Mesendoderm (in vitro differentiated cells): ENCODE measurements at regions not wholly inside any gene's neighbourhood (a gene's known extent, or its start where the extent isn't known, plus 50 kb on each side); places are given as distances from the start of the nearest gene placed in this dataset.

Experiments used
- DNase-seq: peaks from one replicate; pipeline ENCODE4 v3.0.0; 2013
- H2AK5ac ChIP-seq: 2 replicates; pipeline ENCODE4 v1.6.1; 2013; ENCODE audit warnings: low read length, inconsistent platforms
- H2BK120ac ChIP-seq: 2 replicates; pipeline ENCODE4 v1.6.1; 2013; ENCODE audit warnings: low read depth, mild to moderate bottlenecking, low read length, moderate library complexity, mixed read lengths
- H2BK15ac ChIP-seq: replicated peaks from 2 replicates; pipeline ENCODE4 v1.6.1; 2013; ENCODE audit warnings: low read depth, mild to moderate bottlenecking, moderate library complexity
- H2BK5ac ChIP-seq: 2 replicates; pipeline ENCODE4 v1.6.1; 2013; ENCODE audit warnings: low read length, inconsistent platforms
- H3K18ac ChIP-seq: 2 replicates; pipeline ENCODE4 v1.6.1; 2013; ENCODE audit warnings: mild to moderate bottlenecking, low read length, mixed read lengths
- H3K23ac ChIP-seq: one replicate; pipeline ENCODE4 v1.6.1; 2013; ENCODE audit warnings: low read length
- H3K27ac ChIP-seq: 2 replicates; pipeline ENCODE4 v1.5.1; 2013; ENCODE audit warnings: low read depth, mild to moderate bottlenecking, inconsistent platforms, low read length, moderate library complexity
- H3K27me3 ChIP-seq: 2 replicates; pipeline ENCODE4 v1.6.1; 2013; ENCODE audit warnings: low read length, control low read depth, mild to moderate bottlenecking, inconsistent platforms; ENCODE audit not compliant: insufficient read depth, poor library complexity
- H3K36me3 ChIP-seq: 2 replicates; pipeline ENCODE4 v1.6.1; 2013; ENCODE audit warnings: low read length, inconsistent platforms; ENCODE audit not compliant: control insufficient read depth, insufficient read depth
- H3K4ac ChIP-seq: one replicate; pipeline ENCODE4 v1.6.1; 2013; ENCODE audit warnings: low read depth, mild to moderate bottlenecking, low read length, moderate library complexity
- H3K4me1 ChIP-seq: 2 replicates; pipeline ENCODE4 v1.6.1; 2013; ENCODE audit warnings: low read depth, low read length, inconsistent platforms; ENCODE audit not compliant: control insufficient read depth
- H3K4me2 ChIP-seq: 2 replicates; pipeline ENCODE4 v1.6.1; 2013; ENCODE audit warnings: low read length
- H3K4me3 ChIP-seq: 2 replicates; pipeline ENCODE4 v1.5.1; 2013; ENCODE audit warnings: mild to moderate bottlenecking, low read length
- H3K56ac ChIP-seq: one replicate; pipeline ENCODE4 v1.6.1; 2013; ENCODE audit warnings: low read length
- H3K79me1 ChIP-seq: 2 replicates; pipeline ENCODE4 v1.6.1; 2013; ENCODE audit warnings: low read length, inconsistent platforms
- H3K79me2 ChIP-seq: 2 replicates; pipeline ENCODE4 v1.6.1; 2013; ENCODE audit warnings: mild to moderate bottlenecking, low read length; ENCODE audit not compliant: control insufficient read depth, insufficient read depth
- H3K9ac ChIP-seq: 2 replicates; pipeline ENCODE4 v1.6.1; 2013; ENCODE audit warnings: low read length, inconsistent platforms
- H4K5ac ChIP-seq: one replicate; pipeline ENCODE4 v1.6.1; 2013; ENCODE audit warnings: low read length
- H4K8ac ChIP-seq: one replicate; pipeline ENCODE4 v1.6.1; 2013; ENCODE audit warnings: low read depth, mild to moderate bottlenecking, control low read depth, low read length, moderate library complexity
- WGBS: extraction: QIAGEN DNeasy Blood & Tissue Kit; methylation state at CpG from one replicate; pipeline ENCODE4 v1.1.7; 2013; ENCODE audit warnings: low lambda C conversion rate, missing lambda C conversion rate; ENCODE audit not compliant: insufficient coverage; ENCODE audit errors: extremely low coverage; 5-methylcytosine and 5-hydroxymethylcytosine counted together

DNA sequence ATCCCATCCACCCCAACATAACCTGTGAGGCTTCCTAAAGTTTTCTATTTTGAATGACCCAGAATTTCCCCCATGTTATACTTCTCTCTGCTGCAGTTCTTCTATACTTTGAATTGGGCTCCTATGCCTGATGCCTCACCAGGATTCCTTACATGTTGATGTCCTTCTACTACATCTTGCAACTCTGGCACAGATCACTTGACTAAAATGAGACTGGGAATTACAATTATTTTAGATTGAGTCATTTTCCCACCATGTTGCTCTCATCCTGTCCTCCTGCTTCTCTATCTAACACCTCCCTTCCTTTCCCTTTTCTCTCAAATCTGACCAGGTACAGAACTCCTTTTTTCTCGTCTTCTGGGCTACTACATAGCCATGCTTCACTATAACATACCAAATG is 314.0 kb upstream of the KCNJ16 start:
- Histone ChIP-seq H3K79me1 (no peaks in the 10 kb centered on the region), H3K18ac (no peak overlapping the region), H3K79me2 (no peaks in the 10 kb centered on the region), H4K5ac (no peak overlapping the region), H3K4me2 (no peak overlapping the region), H3K4me3 (no peak overlapping the region), H3K27me3 (no peaks in the 10 kb centered on the region), H2AK5ac (no peak overlapping the region), H2BK5ac (no peak overlapping the region), H3K36me3 (no peaks in the 10 kb centered on the region), H3K9ac (no peak overlapping the region), H2BK15ac (no peak overlapping the region), H4K8ac (no peak overlapping the region), H3K27ac (no peak overlapping the region), H3K4me1 (no peaks in the 10 kb centered on the region), H3K23ac (no peak overlapping the region), H3K4ac (no peak overlapping the region), H2BK120ac (no peak overlapping the region), H3K56ac (no peak overlapping the region)
- DNase-seq, result no peak
- WGBS, result no CpG with 5 or more reads among the region's 1 CpG

DNA sequence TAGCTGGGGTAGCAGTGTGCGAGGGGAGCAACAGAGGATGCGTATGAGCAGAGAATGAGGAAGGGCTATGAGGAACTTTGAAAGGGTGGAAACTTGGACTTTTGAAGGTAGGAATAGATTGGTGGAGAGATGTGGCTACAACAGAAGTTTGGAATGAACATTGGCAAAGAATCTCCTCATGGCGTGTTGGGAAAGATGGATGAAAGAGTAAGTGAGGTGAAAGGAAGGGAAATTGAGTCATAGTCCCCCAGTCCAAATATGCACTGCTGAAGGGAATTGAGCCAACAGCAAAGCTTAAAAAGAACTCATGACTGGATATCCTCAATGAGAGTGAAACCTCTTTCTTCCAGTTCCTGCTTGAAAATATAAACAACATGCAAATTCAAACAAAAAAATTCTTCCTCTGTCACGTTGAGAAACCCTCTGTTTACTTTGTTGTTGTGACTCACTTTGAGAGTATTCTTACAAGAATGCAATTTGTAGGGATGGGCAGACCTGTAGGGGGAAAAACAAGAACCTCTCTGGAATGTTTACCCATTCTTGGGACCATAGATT is 313.2 kb upstream of the KCNJ16 start:
- Histone ChIP-seq H2BK120ac (no peak overlapping the region), H3K27ac (no peak overlapping the region), H3K79me2 (no peaks in the 10 kb centered on the region), H3K27me3 (no peaks in the 10 kb centered on the region), H3K18ac (no peak overlapping the region), H2BK15ac (no peak overlapping the region), H3K4me1 (no peaks in the 10 kb centered on the region), H3K23ac (no peak overlapping the region), H2BK5ac (no peak overlapping the region), H3K79me1 (no peaks in the 10 kb centered on the region), H3K4me2 (no peak overlapping the region), H3K4me3 (no peak overlapping the region), H3K36me3 (no peaks in the 10 kb centered on the region), H4K8ac (no peak overlapping the region), H3K4ac (no peak overlapping the region), H2AK5ac (no peak overlapping the region), H4K5ac (no peak overlapping the region), H3K56ac (no peak overlapping the region), H3K9ac (no peak overlapping the region)
- WGBS, result no CpG with 5 or more reads among the region's 4 CpGs
- peak; percentile 86 for DNase-seq

DNA sequence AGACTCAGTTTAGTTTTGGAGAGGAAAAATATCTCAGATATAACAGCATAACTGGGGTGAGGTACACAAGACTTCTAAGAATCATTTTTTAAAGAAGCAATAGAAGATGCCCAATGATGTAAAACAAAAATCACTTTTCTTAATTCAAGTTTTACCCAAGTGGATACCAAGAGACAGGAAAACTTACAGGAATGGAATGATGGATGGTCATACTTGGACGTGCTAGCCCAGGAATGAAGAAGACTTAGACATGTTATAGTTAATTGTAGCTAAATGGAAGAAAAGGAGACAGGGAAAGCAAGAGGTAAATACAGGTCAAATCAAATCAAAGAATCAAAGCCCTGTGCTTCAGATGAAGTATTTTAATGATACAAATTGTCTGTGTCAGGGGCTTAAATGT is 312.7 kb upstream of the KCNJ16 start:
- no peak overlapping the region for H4K5ac ChIP-seq
- no peak overlapping the region for H3K27ac ChIP-seq
- peak; percentile 4 for DNase-seq

DNA sequence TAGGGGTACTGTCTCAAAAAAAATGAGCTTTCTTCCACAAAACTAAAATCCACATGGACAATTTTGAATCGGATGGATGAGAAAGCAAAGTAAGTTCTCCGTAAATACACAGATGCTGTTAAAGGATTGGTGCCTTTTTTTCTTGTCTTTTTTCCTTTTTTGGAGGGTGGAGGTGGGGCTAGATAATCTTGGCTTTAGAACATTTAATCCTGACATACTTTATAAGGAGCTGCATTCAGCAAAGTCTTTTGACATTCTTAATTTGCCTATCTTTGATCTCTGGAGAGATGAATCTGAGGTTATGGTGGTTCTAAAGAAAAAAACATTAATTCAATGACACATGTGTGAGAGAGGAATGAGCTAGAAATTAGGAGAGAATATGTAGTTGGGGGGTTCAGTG is 312.3 kb upstream of the KCNJ16 start:
- DNase-seq, result no peak
- no peaks in the 10 kb centered on the region for H3K79me1 ChIP-seq
- H3K18ac ChIP-seq, result no peak overlapping the region
- H3K36me3 ChIP-seq, result no peaks in the 10 kb centered on the region
- H3K9ac ChIP-seq, result no peak overlapping the region
- H3K23ac ChIP-seq, result no peak overlapping the region
- no peak overlapping the region for H3K4ac ChIP-seq
- H3K4me2 ChIP-seq, result no peak overlapping the region
- no peak overlapping the region for H4K5ac ChIP-seq
- H3K27me3 ChIP-seq, result no peaks in the 10 kb centered on the region
- no peak overlapping the region for H3K4me3 ChIP-seq
- no peak overlapping the region for H2BK5ac ChIP-seq
- no peaks in the 10 kb centered on the region for H3K4me1 ChIP-seq
- WGBS, result no CpG with 5 or more reads among the region's 2 CpGs
- no peaks in the 10 kb centered on the region for H3K79me2 ChIP-seq
- H2AK5ac ChIP-seq, result no peak overlapping the region
- H2BK120ac ChIP-seq, result no peak overlapping the region
- no peak overlapping the region for H4K8ac ChIP-seq
- H3K56ac ChIP-seq, result no peak overlapping the region
- H2BK15ac ChIP-seq, result no peak overlapping the region
- no peak overlapping the region for H3K27ac ChIP-seq

More for the DNA sequence above, 312.7 kb upstream of the KCNJ16 start:
- H3K18ac ChIP-seq, result no peak overlapping the region
- no peak overlapping the region for H2BK15ac ChIP-seq
- no peak overlapping the region for H2BK5ac ChIP-seq
- no peak overlapping the region for H4K8ac ChIP-seq
- no peaks in the 10 kb centered on the region for H3K79me2 ChIP-seq
- H3K27me3 ChIP-seq, result no peaks in the 10 kb centered on the region
- no peak overlapping the region for H3K23ac ChIP-seq
- H3K56ac ChIP-seq, result no peak overlapping the region
- no peaks in the 10 kb centered on the region for H3K36me3 ChIP-seq
- no peak overlapping the region for H3K9ac ChIP-seq
- H3K79me1 ChIP-seq, result no peaks in the 10 kb centered on the region
- WGBS, result no CpG with 5 or more reads among the region's 1 CpG
- H2AK5ac ChIP-seq, result no peak overlapping the region
- no peaks in the 10 kb centered on the region for H3K4me1 ChIP-seq
- no peak overlapping the region for H3K4me3 ChIP-seq
- no peak overlapping the region for H3K4ac ChIP-seq
- no peak overlapping the region for H3K4me2 ChIP-seq
- H2BK120ac ChIP-seq, result no peak overlapping the region

DNA sequence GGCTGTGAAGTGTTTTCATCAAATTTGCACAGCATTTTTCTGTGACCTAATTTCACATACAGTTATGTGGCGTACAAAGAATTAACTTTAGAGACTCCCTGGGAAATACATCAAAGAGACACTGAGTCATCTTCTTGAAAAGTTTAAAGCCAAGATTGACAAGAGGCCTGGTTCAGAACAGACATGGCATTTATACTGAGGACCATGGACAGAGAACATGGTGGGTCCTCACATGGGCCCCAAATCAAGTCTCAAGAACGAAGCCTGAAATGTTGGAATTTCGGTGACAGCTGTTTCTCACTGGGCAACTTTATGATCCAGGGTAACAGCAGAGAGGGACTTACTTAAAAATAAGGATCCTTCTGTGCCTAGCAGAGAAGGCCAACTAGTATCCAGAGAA is 311.5 kb upstream of the KCNJ16 start:
- Histone ChIP-seq H3K79me1 (no peaks in the 10 kb centered on the region), H2AK5ac (no peak overlapping the region), H3K4me1 (no peaks in the 10 kb centered on the region), H3K4me3 (no peak overlapping the region), H3K9ac (no peak overlapping the region), H3K27ac (no peak overlapping the region), H3K4ac (no peak overlapping the region), H3K56ac (no peak overlapping the region), H3K27me3 (no peaks in the 10 kb centered on the region), H3K4me2 (no peak overlapping the region), H3K79me2 (no peaks in the 10 kb centered on the region), H4K8ac (no peak overlapping the region), H2BK120ac (no peak overlapping the region), H3K23ac (no peak overlapping the region), H3K18ac (no peak overlapping the region), H3K36me3 (no peaks in the 10 kb centered on the region), H2BK15ac (no peak overlapping the region), H4K5ac (no peak overlapping the region), H2BK5ac (no peak overlapping the region)
- peak; percentile 59 for DNase-seq
- WGBS, result no CpG with 5 or more reads among the region's 3 CpGs

DNA sequence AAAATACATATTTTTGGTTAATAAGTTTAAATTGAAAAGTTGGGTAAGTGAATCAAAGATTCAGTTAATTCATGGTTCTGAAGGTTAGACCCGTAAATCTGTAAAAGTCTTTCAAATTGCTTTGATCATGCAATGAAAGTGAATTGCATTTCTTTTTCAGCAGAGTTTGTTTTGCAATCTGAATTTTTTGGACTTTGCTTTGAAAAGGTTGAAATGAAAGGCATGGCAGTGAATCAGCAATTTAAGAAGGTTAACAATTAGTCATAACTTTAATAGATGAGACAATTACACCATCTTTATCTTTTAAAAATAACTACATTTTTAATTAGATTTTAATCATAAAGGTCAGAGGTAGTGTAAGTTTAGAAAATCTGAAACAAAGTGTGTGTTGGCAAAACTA is 310.9 kb upstream of the KCNJ16 start:
- H3K18ac ChIP-seq, result no peak overlapping the region
- H3K9ac ChIP-seq, result no peak overlapping the region
- no peaks in the 10 kb centered on the region for H3K4me1 ChIP-seq
- no peaks in the 10 kb centered on the region for H3K36me3 ChIP-seq
- H2BK5ac ChIP-seq, result no peak overlapping the region
- no peak overlapping the region for H4K5ac ChIP-seq
- no peak overlapping the region for H3K4me3 ChIP-seq
- H2AK5ac ChIP-seq, result no peak overlapping the region
- H3K23ac ChIP-seq, result no peak overlapping the region
- H3K4ac ChIP-seq, result no peak overlapping the region
- no peak overlapping the region for H3K27ac ChIP-seq
- no peak overlapping the region for H2BK15ac ChIP-seq
- no peaks in the 10 kb centered on the region for H3K79me2 ChIP-seq
- no peak overlapping the region for H3K4me2 ChIP-seq
- H3K27me3 ChIP-seq, result no peaks in the 10 kb centered on the region
- no peak overlapping the region for H4K8ac ChIP-seq
- no peak overlapping the region for H3K56ac ChIP-seq
- H3K79me1 ChIP-seq, result no peaks in the 10 kb centered on the region
- H2BK120ac ChIP-seq, result no peak overlapping the region
- WGBS, result 100% methylated on average over 1 of the region's 1 CpG
- no peak for DNase-seq
